ENCODE measurements at regions not wholly inside any gene's neighbourhood (a gene's known extent, or its start where the extent isn't known, plus 50 kb on each side); places are given as distances from the start of the nearest gene placed in this dataset.
"Not testable (repeated sequence)": the region's sequence is repeated elsewhere in the genome, so short reads cannot be mapped to it uniquely, and the experiment has no call there.

DNA sequence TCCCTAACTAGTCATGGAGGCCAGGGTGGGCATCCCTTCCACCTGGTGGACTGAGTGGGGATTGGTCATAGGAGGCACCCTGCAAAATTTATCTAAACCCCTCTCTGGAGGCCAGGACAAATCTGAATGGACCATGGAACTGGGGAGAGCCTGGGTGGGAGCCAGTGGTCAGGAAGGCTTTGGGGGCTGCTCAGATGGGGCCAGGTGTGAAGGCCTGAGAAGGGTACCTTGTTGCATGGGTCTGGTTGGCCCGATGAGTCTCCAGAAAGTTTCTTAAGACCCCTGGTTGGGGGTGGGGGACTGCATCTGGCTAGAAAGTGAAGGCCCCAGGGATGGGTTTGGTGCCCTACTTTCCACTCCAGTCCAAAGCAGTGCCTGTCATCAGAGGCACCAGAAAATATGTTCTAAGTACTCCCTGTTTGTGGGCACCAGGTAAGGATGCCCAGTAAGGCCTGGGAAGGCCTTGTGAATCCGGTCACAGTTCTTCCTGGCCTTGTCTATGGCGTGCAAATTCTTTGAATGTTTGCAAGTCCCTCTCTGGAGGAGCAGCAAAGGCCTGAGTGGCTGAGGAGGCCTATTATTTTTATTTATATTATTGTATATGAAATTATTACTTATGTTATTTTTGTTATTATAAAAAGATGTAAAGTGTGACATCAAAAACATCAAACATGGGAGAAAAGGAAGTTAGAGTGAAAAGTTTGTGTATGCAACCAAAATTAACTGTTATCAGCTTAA is 1729.0 kb downstream of the SPATA31A7 start:
- H3K9me3 Mint-ChIP-seq; H3K36me3 Mint-ChIP-seq (ENCODE audit: low read depth); ATAC-seq (replicated peaks); H3K4me1 Mint-ChIP-seq; H3K27me3 Mint-ChIP-seq; H3K4me3 Mint-ChIP-seq; H3K27ac Mint-ChIP-seq: not testable (repeated sequence)

DNA sequence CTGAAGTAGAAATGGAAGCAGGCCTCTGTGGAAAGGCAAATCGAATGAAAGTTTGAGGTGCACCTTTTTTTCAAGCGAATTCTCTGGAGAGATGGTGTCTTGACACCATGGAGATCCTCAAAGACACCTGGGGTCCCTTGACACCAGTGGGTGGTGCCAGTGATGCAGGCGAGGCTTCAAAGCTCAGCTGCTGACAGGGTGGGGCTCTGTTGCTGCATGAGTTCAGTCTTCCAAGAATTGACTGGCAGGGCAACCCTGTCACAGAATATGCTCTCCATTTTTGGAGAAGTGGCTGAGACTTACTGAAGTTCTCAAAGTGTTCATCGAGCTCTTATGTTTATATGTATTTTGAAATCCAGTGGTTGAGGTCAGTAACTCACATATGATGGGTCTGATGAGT is 1741.6 kb downstream of the SPATA31A7 start:
- H3K4me3 Mint-ChIP-seq; H3K4me1 Mint-ChIP-seq; ATAC-seq (replicated peaks); H3K27me3 Mint-ChIP-seq; H3K9me3 Mint-ChIP-seq; H3K27ac Mint-ChIP-seq; H3K36me3 Mint-ChIP-seq (ENCODE audit: low read depth): not testable (repeated sequence)

DNA sequence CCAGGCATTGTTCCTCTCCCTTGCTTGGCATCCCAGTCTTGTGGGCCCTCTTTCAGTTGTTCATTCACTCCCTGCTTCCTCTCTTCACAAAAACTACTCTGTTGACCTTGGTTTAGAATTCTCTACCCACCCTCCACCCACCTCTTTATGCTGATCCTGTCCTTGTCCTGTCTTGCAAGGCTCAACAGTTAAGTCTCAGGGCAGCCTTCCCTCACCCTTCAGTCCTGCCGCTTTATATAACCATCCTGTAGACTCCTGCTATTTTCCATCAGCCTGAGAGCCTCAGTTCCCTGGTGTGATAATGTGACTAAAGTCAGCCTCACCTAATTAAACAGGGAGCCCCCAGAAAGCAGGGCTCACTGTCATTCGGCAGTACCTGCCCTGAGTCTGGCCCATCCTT is 1763.0 kb downstream of the SPATA31A7 start:
- not testable (repeated sequence) for H3K4me3 Mint-ChIP-seq; H3K36me3 Mint-ChIP-seq (ENCODE audit: low read depth); H3K27ac Mint-ChIP-seq; H3K4me1 Mint-ChIP-seq; ATAC-seq (replicated peaks); H3K9me3 Mint-ChIP-seq; H3K27me3 Mint-ChIP-seq
